ENCODE measurements at regions not wholly inside any gene's neighbourhood (a gene's known extent, or its start where the extent isn't known, plus 50 kb on each side); places are given as distances from the start of the nearest gene placed in this dataset.
A peak's percentile ranks its signal among the peaks of the same experiment; 100 is the strongest.

DNA sequence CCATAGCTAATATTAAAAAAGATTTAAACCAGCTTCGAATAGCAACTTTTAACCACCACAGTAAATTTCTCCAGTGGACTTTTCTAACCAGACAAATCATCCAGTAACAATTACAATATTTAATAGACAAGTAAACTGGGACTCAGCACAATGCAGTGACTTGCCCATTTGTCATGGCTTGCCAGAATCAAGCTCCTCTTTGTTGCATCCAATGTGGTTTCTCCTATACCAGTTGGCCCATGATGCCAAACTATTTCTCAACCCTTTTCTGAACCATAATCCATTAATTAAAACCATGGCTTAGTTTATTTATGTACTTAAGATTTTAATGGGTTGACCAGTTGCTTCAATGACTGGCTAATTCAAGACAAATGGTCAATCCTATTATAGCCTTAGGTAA is 64.4 kb downstream of the DIO2 start:
- DNase-seq (ENCODE audit: low read depth): no peak

DNA sequence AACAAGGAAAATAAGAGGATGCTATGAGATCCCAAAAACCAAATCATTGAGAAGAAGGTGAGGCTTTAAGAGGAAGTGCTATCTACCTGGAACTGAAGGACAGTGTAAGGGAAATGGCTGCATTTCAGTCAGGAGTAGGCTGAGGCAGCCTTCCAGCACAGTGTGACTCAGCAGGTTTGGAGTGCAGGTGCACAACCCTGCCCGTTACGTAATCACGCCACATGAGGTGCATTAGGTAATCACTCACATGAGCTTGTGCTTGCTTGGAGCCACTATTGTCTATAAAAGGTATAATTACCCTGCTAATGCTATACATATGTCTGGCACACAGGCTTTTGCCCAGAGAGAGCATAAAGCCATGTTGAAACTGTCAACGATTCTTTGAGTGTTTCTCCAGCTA is 74.9 kb downstream of the DIO2 start:
- DNase-seq (ENCODE audit: low read depth): no peak

DNA sequence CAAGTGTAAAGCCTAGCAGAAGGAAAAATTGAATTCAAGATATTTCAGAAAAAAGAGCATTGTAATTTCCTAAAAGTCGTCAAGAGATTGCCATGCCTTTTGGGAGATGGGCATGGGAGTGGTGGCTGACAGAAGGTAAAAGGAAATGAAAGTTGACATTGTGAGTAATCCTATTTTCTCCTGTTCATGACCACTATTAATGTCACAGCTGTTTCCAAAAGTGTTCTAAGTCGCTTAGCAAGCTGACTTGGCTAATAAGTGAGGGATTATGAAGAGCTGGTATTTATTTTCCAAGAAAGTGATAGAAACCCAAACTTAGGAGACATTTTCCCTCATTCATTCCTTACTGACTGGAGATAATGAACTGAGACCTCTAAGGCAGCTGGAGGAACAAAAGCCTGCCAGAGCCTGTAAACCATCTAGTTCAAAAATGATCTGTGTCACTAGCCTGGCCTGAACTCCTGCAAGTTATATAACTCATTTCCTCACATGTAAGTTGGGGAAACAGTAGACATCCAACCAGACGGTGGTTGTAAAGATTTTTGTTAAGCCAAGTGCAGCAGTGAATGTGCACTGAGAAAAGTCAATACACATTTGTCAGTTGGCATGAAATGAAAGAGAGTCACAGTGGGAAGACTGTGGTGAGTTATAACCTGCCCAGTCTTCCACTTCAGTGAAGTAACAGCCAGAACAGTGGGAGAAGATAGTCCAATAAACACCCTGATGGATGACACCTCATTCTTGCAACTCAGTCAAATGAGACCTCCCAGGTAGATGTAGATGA is 75.8 kb downstream of the DIO2 start:
- DNase-seq (ENCODE audit: low read depth): no peak

DNA sequence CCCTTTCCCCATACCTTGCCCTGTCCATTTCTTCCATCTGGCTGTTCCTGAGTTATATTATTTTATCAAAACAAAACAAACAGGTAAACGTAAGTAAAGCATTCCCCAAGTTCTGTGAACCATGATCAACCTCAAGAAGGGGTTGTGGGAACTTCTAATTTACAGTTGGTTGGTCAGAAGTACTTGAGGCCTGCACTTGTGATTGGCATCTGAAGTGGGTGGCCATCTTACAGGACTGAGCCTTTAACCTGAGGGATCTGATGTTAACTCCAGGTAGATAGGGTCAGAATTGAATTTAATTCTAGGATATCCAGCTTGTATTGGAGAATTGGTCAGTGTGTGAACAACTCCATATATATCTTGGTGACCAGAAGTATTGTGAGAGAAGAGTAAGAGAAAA is 77.0 kb downstream of the DIO2 start:
- no peak for DNase-seq (ENCODE audit: low read depth)

DNA sequence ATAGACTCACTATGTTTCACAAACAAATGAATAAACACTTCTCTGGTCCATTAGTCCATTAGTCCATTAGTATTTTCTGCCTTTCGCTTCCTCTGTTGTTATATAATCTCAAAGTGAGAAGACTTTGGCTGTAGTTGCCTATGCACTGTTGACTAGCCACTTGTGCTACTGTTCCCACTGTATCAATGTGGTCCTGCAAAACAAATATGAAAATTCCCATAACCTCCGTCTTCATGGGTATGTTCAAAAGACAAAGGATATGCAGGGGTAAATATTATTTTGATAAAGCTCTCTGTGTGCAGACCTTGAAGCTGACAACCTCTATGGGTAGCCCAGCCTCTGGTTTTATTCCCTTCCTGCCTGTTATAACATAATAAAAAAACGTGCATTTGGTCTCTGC is 77.8 kb downstream of the DIO2 start:
- DNase-seq (ENCODE audit: low read depth): no peak

DNA sequence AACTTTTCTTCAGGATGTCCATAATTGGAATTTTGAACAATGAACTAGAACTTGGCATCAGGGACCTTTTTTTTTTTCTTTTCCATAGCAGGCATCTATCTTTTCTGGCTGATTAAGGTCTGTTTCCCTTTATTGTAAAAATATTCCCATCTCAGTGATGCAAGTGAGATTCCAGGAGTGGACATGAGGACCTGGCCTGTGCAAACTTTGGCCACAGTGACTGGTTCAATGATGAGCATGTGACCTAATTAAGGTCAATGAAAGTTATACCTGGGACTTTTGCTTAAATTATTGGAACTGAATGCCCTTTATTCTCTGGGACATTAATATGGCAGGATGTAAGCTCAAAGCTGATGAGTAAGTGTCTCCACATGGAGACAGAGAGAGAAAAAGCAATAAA is 83.8 kb downstream of the DIO2 start:
- no peak for DNase-seq (ENCODE audit: low read depth)

DNA sequence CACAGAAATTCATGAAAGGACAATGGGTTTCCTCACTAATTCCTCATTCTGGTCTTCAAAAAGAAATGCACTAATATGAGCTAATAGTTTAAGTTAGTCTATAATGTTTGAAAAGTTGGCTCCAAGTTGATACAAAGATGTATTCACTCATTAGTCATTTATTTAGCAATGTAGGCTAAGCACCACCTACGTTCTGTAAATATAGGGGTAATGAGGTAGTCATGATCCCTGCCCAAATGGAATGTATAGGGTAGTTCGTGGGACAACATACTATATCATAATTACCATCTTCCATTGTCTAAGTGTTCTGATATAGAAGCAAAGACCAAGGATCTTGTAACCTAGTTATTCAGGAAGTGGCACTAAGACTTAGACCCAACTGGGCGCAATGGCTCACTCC is 86.5 kb downstream of the DIO2 start:
- DNase-seq (ENCODE audit: low read depth): no peak

DNA sequence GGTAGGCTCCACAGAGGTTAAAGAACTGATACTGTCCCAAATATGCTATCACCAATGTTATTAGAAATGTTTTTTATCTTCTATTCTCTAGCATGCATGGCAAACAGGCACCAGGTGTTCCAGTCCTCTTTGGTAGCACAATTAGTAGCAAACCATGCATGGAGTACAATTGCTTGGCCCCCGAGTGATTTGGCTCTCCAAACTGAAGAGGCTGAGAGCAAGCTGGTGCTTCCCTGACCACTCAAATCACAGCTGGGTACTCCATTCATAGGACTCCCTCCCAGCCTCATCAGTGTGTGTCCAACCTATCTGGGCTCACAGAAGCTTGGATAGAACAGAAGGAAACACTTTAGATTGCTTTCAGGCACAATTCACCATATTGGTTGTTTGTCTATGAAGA is 93.4 kb downstream of the DIO2 start:
- no peak for DNase-seq (ENCODE audit: low read depth)

DNA sequence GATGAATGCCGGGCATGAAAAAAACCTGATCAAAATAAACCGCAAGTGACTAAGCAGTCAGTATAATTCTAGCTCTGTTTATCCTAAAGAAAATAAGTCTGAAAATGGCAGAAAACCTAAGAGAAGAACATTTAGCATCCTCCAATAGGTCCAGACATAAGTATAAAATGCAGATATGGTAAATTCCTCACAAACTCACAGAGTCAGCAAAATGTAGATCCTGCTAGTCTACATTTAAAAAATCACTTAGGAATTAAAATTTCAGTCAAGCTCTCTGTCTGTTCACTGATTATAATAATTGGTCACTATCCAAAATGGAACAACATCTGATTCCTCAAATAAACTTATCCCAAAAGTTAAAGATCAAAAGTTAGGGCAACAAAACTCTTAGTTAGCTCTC is 95.1 kb downstream of the DIO2 start:
- DNase-seq (ENCODE audit: low read depth): no peak

DNA sequence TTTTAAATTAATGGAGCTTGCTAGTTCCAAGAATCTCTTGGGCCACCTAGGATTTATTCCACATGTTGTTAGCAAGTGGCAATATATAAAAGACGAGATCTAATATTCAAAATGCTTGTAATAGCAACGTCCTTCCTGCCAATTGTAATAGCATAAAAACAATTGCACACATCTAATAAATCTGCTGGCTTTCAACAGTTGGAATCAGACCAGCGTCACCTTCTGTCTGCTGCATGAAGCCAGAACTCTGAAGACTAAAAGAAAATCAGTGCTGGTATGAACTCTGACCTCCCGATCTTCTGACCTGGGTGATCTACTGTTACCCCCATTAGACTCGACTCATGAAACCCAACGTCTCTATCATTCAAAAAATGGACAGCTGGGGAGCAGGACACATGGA is 100.6 kb downstream of the DIO2 start:
- no peak for DNase-seq (ENCODE audit: low read depth)

DNA sequence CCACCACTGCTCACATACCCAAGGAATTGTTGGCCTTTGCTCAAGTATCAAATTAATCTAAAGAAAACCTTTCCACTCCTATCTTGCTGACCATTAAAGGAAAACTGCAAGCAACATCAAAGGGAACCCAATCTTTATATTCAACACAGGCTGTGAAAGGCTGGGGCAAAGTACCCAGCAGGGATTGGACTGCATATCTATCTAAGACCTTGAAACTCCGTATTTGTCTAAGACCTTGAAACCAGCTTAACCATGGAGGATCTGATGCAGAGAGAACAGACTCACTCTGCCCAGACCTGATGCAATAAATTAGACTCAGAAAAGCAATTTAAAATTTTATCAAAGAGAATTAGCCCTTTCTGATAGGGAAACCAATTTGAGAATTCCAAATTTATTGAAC is 102.2 kb downstream of the DIO2 start:
- DNase-seq (ENCODE audit: low read depth): no peak

DNA sequence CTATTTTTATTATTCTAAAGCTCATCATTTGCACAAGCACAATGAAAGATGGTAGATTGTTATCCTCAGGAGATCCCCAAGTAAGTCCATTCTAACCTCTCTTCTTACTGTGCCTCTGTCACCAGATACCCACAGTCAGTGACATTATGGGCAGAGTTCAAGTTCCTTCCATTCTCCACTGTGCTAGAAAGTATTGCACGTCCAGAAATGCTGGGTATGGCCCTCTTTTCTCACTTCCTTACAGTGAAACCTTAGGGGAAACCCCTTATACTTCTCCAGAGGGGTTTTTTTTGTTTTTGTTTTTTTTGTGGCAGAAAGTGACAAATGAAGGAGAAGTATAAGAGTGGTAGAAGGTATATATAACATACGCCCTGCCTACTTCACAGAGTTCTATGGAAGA is 102.9 kb downstream of the DIO2 start:
- DNase-seq (ENCODE audit: low read depth): no peak

DNA sequence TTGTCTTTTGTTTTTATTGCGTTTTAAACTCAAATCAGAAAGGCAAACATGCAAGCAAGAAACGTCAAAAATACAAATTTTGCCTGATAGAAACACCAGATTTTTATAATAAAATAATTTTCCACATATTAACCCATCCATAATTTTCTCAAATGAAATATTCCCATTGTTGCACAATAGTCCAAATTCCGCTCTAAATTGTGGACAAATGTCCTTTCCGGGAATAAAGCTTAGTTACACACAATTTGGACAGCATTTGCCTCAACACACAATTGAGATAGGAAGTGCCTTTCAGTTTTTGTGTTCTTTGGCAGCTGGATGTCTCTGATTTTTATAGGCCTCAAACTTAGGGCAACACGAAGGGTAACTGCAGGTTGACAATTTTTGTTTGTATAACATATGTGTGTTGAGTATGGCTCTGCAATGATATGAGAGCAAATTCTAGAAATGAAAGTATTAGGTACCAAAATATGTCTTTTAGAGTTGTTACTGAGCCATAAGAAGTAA is 105.8 kb downstream of the DIO2 start:
- DNase-seq (ENCODE audit: low read depth): no peak

DNA sequence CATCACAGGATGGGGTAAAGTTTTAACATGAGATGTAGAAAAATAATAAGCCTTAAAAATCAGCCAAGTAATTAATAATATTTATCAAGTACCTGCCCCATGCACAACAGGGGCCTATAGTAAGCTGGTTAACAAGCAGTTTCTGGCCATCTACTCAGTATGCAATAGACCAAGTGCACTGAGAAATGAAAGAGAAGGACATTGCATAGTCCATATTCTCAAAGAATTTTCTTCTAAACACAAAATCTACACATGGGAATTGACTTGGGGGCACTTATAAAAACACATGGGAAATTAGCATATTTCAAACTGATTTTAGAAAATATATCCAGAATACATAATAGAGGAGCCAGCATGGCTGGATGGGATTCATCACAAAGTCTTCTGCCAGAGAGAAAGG is 109.5 kb downstream of the DIO2 start:
- DNase-seq (ENCODE audit: low read depth): no peak

DNA sequence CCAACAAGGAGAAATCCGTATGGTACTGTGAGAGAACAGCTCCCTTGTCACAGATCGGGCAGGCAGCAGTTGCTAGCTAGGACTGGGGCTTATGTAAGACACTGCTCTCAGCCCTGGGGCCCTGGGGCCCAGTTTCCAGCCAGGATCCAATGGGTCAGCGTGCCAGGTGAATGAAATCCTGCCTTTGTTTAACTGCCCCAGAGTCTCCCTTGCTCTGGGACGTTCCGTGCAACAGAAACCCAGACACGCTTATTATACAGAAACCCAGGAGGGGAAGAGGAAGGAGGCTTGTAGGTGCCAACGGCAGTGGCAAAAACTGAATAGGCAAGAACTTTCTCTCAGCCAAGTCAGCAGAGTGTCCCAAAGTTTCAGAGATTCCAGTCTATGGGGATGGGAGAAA is 110.6 kb downstream of the DIO2 start:
- DNase-seq (ENCODE audit: low read depth): no peak

DNA sequence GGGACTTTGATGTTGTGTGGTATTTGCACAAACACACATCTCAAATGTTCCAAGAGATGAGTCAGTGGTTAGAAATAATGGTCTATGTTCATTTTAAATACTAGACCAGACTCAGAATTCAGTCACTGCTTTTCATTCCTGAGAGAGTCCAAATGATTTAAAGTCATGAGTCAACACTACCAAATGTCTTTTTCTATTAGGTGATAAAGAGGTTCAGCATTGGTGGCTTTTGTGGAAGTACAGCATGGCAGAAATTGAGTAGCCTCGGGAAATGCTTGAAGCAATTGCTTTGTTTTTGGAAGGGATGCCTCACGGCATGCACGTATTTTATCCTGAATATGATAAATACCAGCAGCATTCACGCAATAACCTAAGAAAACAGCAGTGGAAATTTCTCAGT is 115.7 kb downstream of the DIO2 start:
- DNase-seq (ENCODE audit: low read depth): peak; percentile 1

DNA sequence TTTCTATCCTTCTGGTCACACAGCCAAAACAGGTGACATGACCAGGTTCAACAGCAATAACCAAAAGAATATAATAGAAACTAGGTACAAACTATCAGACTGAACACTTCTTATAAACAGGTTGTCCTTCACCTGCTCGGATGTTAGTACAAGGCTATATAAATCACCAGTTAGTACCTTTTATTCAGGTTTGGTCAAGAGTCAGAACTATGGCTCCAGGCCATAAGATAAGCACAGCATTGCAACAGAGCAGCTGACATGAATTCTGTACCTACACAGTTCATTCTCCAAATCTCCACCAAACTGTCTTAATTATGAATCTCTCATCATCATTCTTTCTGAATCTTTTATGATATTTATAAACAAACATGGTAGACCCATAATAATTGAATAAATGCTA is 123.9 kb downstream of the DIO2 start:
- no peak for DNase-seq (ENCODE audit: low read depth)

DNA sequence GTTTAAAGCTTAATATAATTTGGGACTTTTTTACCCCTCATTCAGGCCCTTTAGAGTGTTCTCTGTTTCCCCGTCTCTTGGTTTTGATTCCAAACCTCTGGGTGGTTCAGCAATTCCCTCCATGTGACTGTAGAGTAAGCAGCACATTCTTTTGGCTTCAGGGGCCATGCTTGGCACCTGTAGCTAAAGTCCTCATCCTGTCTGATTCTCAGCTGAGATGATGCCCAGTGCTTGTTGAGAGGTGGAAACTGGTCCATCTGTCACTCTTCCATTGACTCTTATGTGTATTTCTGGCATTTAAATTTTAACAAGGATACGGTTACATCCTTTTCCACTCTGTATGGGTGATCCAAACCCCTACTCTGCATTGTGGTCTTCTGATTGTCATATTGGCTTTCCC is 127.1 kb downstream of the DIO2 start:
- no peak for DNase-seq (ENCODE audit: low read depth)

DNA sequence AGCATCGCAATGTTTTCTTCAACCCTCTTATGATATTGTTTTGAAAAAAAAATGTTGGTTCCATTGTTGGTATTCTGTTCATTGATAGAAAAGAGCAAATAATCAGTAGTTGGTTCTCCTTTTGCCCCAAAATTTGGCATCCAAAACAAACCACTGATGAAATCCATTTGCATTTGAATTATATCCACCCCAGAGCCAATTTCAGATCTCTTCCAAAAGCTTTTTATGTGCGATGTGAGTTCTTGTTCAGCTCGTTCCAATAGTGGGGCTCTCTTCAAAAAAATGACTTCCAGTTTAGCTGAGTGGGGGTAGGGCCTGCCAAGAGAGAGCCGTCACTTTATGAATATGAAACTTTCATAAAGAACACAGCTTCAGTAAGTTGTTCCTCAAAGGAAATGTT is 130.7 kb downstream of the DIO2 start:
- DNase-seq (ENCODE audit: low read depth): no peak

DNA sequence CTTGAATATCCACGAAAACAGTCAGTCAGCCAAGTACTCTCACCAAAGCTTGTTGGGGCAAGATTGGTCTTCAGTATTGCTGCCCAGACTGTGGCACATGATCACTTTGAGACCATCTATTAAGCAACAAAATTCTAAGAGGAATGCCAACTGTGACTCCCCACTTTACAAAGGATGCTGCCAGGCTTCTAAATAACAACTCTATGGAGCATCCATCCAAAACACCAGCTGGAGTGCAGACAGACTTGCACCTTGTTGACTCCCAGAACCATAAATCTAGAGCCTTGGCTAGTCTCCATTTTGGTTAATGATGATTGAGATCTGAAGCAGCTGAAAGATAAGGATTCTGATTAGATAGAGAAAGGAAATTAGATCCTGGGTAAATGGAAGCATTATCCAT is 132.8 kb downstream of the DIO2 start:
- DNase-seq (ENCODE audit: low read depth): no peak

DNA sequence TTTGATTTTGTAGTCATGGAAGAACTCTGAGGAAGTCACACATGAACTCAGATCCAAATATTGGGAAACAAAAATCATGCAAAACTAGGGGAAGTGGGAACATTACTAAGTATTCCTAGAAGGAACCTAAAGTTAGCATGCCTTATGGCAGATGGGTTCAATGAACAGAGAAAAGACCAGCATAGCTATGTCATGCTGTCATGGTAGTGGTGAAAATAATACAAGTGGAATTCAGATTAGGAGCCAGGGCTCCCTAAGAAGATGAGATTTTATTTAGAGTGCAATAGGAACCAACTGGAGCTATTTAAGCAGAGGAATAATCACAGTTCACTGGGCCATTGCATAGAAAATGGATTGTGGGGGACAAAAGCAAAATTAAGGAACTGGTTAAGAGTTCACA is 134.0 kb downstream of the DIO2 start:
- peak; percentile 7 for DNase-seq (ENCODE audit: low read depth)

DNA sequence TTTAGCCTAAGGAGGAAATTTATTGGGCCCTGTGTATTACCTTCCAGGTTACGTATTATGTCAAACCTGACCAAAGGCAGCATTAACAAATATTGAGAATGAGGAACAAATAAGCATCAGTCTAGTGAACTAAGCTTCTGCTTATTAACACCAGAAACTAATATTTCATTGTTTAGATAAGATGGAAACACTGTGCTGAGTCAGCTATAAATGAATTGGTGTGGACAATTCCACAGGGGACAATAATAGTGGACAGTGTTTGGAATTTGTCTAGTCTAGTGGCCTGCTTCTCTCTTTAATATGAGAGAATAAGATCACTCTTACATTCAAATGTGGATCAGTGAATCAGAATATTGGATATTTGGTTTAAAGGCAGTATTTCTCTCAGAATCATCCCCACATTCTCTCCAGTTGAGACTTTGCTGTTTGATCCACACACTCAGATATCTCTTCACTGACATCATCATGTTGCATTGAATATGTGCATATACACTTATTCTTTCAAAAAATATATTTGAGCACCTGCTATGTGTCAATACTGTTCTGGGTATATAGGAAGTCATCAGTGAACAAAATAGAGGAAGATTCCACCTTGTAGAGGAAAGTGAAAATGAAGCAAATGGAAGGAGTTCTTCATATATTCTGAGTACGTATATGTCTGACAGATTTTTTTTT is 136.3 kb downstream of the DIO2 start:
- no peak for DNase-seq (ENCODE audit: low read depth)

DNA sequence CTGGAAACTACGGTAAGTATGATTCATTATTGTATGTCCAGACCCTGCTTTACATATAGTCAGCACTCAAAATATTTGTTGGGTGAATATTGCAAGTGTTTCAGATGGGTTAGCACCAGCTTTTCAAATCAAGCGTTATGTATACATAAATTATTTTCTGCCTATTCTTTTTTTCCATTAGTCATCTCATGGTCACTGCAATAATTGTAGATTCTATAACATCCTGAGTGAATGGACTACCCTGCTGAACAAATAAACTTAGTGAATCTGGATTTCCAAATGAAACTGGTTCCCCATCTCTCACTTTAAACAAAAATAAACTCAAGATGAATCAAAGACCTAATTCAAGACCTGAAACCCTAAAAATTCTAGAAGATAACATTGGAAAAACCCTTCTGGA is 152.3 kb downstream of the DIO2 start:
- DNase-seq (ENCODE audit: low read depth): no peak
